ENCODE measurements at regions not wholly inside any gene's neighbourhood (a gene's known extent, or its start where the extent isn't known, plus 50 kb on each side); places are given as distances from the start of the nearest gene placed in this dataset.
"Not testable (repeated sequence)": the region's sequence is repeated elsewhere in the genome, so short reads cannot be mapped to it uniquely, and the experiment has no call there.

DNA sequence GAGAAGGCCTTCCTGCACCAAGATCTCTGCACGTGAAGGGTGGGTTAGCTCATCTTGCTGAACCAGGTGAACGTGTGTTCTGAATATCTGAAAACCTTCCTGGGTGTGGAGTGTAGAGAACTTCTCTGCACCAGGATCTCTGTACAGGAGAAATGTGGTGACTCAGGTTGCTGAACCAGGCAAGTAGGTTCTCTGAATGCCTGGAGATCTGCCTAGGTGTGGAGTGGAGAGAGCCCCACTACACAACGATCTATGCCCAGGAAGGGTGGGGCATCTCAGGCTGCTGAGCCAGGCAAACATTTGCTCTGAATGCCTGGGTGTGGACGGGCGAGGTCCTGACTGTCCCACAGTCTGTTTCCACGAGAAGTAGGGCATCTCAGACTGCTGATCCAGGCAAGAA is 1002.3 kb upstream of the KCND2 start:
- H3K9ac ChIP-seq (ENCODE audit: low read depth, low read length): no peak overlapping the region
- no peaks in the 10 kb centered on the region for H3K27me3 ChIP-seq (ENCODE audit: control insufficient read depth, insufficient read depth, low read length)
- no peak overlapping the region for H3K4me2 ChIP-seq (ENCODE audit: low read length)
- H3K36me3 ChIP-seq (ENCODE audit: insufficient read depth, low read length): no peaks in the 10 kb centered on the region
- H3K9me3 ChIP-seq (replicated peaks; ENCODE audit: low read length): no peaks in the 10 kb centered on the region
- H3K4me1 ChIP-seq (ENCODE audit: control insufficient read depth, insufficient read depth, low read length): no peaks in the 10 kb centered on the region
- no peak overlapping the region for H3K4me3 ChIP-seq (ENCODE audit: low read length)

GRCh38 chr7:119271147-119271779 is 1001.7 kb upstream of the KCND2 start:
- Histone ChIP-seq H3K4me2 (ENCODE audit: low read length) (no peak overlapping the region), H3K4me3 (ENCODE audit: low read length) (no peak overlapping the region), H3K27me3 (ENCODE audit: control insufficient read depth, insufficient read depth, low read length) (no peaks in the 10 kb centered on the region), H3K9me3 (replicated peaks; ENCODE audit: low read length) (no peaks in the 10 kb centered on the region), H3K36me3 (ENCODE audit: insufficient read depth, low read length) (no peaks in the 10 kb centered on the region), H3K9ac (ENCODE audit: low read depth, low read length) (no peak overlapping the region), H3K4me1 (ENCODE audit: control insufficient read depth, insufficient read depth, low read length) (no peaks in the 10 kb centered on the region)

- no peak overlapping the region for H3K4me2 ChIP-seq (ENCODE audit: low read length)
- no peak overlapping the region for H3K9ac ChIP-seq (ENCODE audit: low read depth, low read length)
- no peaks in the 10 kb centered on the region for H3K27me3 ChIP-seq (ENCODE audit: control insufficient read depth, insufficient read depth, low read length)
- H3K4me3 ChIP-seq (ENCODE audit: low read length): no peak overlapping the region
- H3K9me3 ChIP-seq (replicated peaks; ENCODE audit: low read length): no peaks in the 10 kb centered on the region
- H3K4me1 ChIP-seq (ENCODE audit: control insufficient read depth, insufficient read depth, low read length): no peaks in the 10 kb centered on the region
- no peaks in the 10 kb centered on the region for H3K36me3 ChIP-seq (ENCODE audit: insufficient read depth, low read length)
These were observed 991.7 kb upstream of the KCND2 start for GRCh38 chr7:119281181-119281846.

DNA sequence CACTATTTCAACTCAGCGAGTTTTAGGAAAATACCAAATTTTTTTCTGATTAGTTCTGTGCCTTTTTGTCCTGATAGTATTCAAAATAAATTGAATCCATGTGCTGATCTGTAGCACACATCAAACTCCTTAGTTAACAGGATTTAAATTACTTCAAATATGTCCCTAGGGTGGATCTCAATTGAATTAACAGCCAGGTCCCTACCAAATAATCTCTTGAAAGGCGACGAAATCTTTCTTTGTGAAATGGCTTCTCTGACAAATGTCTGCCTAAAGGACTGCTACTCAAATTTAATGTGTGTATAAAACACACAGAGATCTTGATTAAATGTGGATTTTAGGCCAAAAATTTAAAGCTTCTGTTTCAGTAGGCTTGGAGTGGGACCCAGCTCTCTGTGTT is 989.6 kb upstream of the KCND2 start:
- Histone ChIP-seq H3K36me3 (ENCODE audit: insufficient read depth, low read length) (no peaks in the 10 kb centered on the region), H3K27me3 (ENCODE audit: control insufficient read depth, insufficient read depth, low read length) (no peaks in the 10 kb centered on the region), H3K9ac (ENCODE audit: low read depth, low read length) (no peak overlapping the region), H3K4me3 (ENCODE audit: low read length) (no peak overlapping the region), H3K4me1 (ENCODE audit: control insufficient read depth, insufficient read depth, low read length) (no peaks in the 10 kb centered on the region), H3K9me3 (replicated peaks; ENCODE audit: low read length) (no peaks in the 10 kb centered on the region), H3K4me2 (ENCODE audit: low read length) (no peak overlapping the region)

- H3K4me3 ChIP-seq (ENCODE audit: low read length): no peak overlapping the region
- no peak overlapping the region for H3K4me2 ChIP-seq (ENCODE audit: low read length)
- no peaks in the 10 kb centered on the region for H3K9me3 ChIP-seq (replicated peaks; ENCODE audit: low read length)
- H3K27me3 ChIP-seq (ENCODE audit: control insufficient read depth, insufficient read depth, low read length): no peaks in the 10 kb centered on the region
- no peaks in the 10 kb centered on the region for H3K4me1 ChIP-seq (ENCODE audit: control insufficient read depth, insufficient read depth, low read length)
- no peak overlapping the region for H3K9ac ChIP-seq (ENCODE audit: low read depth, low read length)
- H3K36me3 ChIP-seq (ENCODE audit: insufficient read depth, low read length): no peaks in the 10 kb centered on the region
These were observed 984.6 kb upstream of the KCND2 start for GRCh38 chr7:119288416-119288815.

DNA sequence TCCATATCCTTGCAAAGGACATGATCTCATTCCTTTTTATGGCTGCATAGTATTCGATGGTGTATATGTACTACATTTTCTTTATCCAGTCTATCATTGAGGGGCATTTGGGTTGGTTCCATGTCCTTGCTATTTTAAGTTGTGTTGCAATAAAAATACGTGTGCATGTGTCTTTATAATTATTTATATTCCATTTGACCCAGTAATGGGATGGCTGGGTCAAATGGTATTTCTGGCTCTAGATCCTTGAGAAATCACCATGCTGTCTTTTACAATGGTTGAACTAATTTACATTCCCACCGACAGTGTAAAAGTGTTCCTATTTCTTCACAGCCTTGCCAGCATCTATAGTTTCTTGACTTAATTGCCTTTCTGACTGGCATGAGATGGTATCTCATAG is 972.6 kb upstream of the KCND2 start:
- not testable (repeated sequence) for H3K9me3 ChIP-seq (replicated peaks; ENCODE audit: low read length); H3K36me3 ChIP-seq (ENCODE audit: insufficient read depth, low read length); H3K4me3 ChIP-seq (ENCODE audit: low read length); H3K4me2 ChIP-seq (ENCODE audit: low read length); H3K27me3 ChIP-seq (ENCODE audit: control insufficient read depth, insufficient read depth, low read length); H3K9ac ChIP-seq (ENCODE audit: low read depth, low read length); H3K4me1 ChIP-seq (ENCODE audit: control insufficient read depth, insufficient read depth, low read length)

DNA sequence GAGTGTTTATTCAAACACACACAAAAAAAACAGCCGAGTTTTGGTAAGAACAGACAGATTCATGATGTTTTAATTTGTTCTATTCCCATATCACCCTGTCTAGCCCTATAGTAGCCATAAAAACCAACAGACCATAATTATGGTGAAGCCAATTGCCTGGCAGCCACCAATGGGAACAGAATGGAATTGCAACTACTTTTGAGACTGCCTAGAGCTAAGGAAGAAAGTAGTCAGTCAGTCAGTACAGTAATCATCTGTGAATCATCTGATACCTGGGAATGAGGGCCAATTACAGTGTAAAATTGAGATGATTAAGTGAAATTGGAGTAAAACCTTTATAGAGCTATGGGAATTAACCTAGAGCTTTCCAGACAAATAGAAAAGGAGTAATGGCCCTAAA is 952.7 kb upstream of the KCND2 start:
- no peaks in the 10 kb centered on the region for H3K36me3 ChIP-seq (ENCODE audit: insufficient read depth, low read length)
- H3K27me3 ChIP-seq (ENCODE audit: control insufficient read depth, insufficient read depth, low read length): no peaks in the 10 kb centered on the region
- H3K9ac ChIP-seq (ENCODE audit: low read depth, low read length): no peak overlapping the region
- no peak overlapping the region for H3K4me3 ChIP-seq (ENCODE audit: low read length)
- H3K4me1 ChIP-seq (ENCODE audit: control insufficient read depth, insufficient read depth, low read length): no peaks in the 10 kb centered on the region
- H3K4me2 ChIP-seq (ENCODE audit: low read length): no peak overlapping the region
- H3K9me3 ChIP-seq (replicated peaks; ENCODE audit: low read length): no peaks in the 10 kb centered on the region

GRCh38 chr7:119329715-119330114 is 943.3 kb upstream of the KCND2 start:
- Histone ChIP-seq H3K4me3 (ENCODE audit: low read length) (no peak overlapping the region), H3K36me3 (ENCODE audit: insufficient read depth, low read length) (no peaks in the 10 kb centered on the region), H3K4me1 (ENCODE audit: control insufficient read depth, insufficient read depth, low read length) (no peaks in the 10 kb centered on the region), H3K9me3 (replicated peaks; ENCODE audit: low read length) (no peaks in the 10 kb centered on the region), H3K9ac (ENCODE audit: low read depth, low read length) (no peak overlapping the region), H3K27me3 (ENCODE audit: control insufficient read depth, insufficient read depth, low read length) (no peaks in the 10 kb centered on the region), H3K4me2 (ENCODE audit: low read length) (no peak overlapping the region)

DNA sequence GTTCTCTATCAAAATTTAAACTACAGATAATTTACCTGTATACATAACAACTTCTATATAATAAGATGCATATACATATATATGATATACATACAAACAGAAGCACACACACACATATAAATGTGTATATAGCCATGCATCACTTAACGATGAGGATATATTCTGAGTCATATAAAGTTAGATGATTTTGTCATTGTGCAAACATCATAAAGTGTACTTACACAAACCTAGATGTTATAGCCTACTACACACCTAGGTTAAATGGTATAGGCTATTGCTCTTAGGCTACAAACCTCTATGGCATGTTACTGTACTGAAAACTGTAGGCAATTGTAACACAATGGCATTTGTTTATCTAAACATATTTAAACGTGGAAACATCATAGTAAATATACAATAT is 937.6 kb upstream of the KCND2 start:
- Histone ChIP-seq H3K36me3 (ENCODE audit: insufficient read depth, low read length) (no peaks in the 10 kb centered on the region), H3K9me3 (replicated peaks; ENCODE audit: low read length) (no peaks in the 10 kb centered on the region), H3K9ac (ENCODE audit: low read depth, low read length) (no peak overlapping the region), H3K4me2 (ENCODE audit: low read length) (no peak overlapping the region), H3K27me3 (ENCODE audit: control insufficient read depth, insufficient read depth, low read length) (no peaks in the 10 kb centered on the region), H3K4me1 (ENCODE audit: control insufficient read depth, insufficient read depth, low read length) (no peaks in the 10 kb centered on the region), H3K4me3 (ENCODE audit: low read length) (no peak overlapping the region)

DNA sequence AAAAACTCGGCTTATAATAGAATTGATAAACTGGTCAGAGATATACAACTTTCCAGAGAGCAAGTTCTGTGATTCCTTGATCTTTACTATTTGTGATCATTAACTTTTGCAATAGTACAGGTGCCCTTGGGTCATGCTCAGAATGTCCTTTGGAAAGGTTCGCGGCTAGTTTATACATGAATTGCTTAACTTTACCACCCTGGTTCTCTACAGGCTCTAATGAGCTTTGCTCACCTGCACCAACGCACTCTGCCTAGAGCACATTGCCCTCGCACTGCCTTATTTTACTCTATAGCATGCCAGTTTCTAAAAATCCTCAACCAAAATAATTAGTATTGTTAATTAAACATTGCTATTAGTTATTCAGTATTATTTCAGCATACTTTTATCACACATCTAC is 931.2 kb upstream of the KCND2 start:
- Histone ChIP-seq H3K4me2 (ENCODE audit: low read length) (no peak overlapping the region), H3K36me3 (ENCODE audit: insufficient read depth, low read length) (no peaks in the 10 kb centered on the region), H3K4me1 (ENCODE audit: control insufficient read depth, insufficient read depth, low read length) (no peaks in the 10 kb centered on the region), H3K9ac (ENCODE audit: low read depth, low read length) (no peak overlapping the region), H3K27me3 (ENCODE audit: control insufficient read depth, insufficient read depth, low read length) (no peaks in the 10 kb centered on the region), H3K4me3 (ENCODE audit: low read length) (no peak overlapping the region), H3K9me3 (replicated peaks; ENCODE audit: low read length) (no peaks in the 10 kb centered on the region)

DNA sequence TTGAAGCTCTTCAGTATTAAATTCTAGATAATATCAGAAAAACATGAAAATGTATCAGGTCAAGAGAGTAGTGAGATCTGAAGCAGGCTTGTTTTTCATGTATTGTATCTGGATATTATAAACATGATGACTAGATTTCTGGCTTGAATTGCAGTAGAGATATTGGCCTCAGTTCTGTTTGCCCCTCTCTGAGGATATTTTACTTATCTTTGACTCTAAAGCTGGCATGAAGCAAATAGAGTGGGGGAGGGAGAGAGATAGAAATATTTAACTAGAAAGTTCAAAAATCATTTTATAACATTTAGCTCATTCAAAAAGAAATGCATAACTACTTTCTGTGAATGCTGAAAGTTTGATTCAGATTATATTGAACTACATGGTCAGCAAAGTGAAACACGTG is 929.7 kb upstream of the KCND2 start:
- Histone ChIP-seq H3K27me3 (ENCODE audit: control insufficient read depth, insufficient read depth, low read length) (no peaks in the 10 kb centered on the region), H3K4me3 (ENCODE audit: low read length) (no peak overlapping the region), H3K9me3 (replicated peaks; ENCODE audit: low read length) (no peaks in the 10 kb centered on the region), H3K4me1 (ENCODE audit: control insufficient read depth, insufficient read depth, low read length) (no peaks in the 10 kb centered on the region), H3K9ac (ENCODE audit: low read depth, low read length) (no peak overlapping the region), H3K36me3 (ENCODE audit: insufficient read depth, low read length) (no peaks in the 10 kb centered on the region), H3K4me2 (ENCODE audit: low read length) (no peak overlapping the region)

- Histone ChIP-seq H3K4me3 (ENCODE audit: low read length) (no peak overlapping the region), H3K27me3 (ENCODE audit: control insufficient read depth, insufficient read depth, low read length) (no peaks in the 10 kb centered on the region), H3K9me3 (replicated peaks; ENCODE audit: low read length) (no peaks in the 10 kb centered on the region), H3K9ac (ENCODE audit: low read depth, low read length) (no peak overlapping the region), H3K36me3 (ENCODE audit: insufficient read depth, low read length) (no peaks in the 10 kb centered on the region), H3K4me1 (ENCODE audit: control insufficient read depth, insufficient read depth, low read length) (no peaks in the 10 kb centered on the region), H3K4me2 (ENCODE audit: low read length) (no peak overlapping the region)
These were observed 928.5 kb upstream of the KCND2 start for GRCh38 chr7:119344466-119344865.
